ENCODE measurements at regions not wholly inside any gene's neighbourhood (a gene's known extent, or its start where the extent isn't known, plus 50 kb on each side); places are given as distances from the start of the nearest gene placed in this dataset.

DNA sequence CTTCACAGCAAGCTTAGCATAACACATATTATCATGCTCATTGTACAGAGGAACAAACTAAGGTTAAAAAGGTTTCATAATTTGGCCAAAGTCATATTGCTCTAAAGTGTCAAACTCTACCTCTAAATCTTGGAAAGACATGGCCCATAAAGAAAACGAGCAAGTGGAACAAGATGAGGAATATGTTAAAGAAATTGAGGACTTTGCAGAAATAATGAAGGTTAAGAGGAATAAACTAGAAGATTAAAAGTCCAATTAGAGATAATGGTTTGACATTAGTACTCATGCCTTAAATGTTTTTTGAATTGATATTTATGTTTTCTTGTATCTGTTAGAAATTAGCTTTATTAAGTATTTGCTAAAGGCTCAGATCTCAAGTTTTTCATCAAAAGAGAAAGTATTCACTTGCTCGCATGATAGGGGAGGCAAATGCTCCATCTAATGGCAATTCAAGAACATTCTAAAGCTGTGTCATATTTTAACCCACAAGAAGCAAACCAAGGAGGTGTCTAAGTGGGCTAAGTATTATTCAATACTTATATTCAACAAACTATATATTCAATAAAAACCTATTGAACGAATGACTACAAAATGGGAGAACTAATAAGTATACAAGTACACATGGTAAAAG lies 192.9 kb upstream of the SPTLC3 start:
- TF ChIP-seq, protein P1, sequence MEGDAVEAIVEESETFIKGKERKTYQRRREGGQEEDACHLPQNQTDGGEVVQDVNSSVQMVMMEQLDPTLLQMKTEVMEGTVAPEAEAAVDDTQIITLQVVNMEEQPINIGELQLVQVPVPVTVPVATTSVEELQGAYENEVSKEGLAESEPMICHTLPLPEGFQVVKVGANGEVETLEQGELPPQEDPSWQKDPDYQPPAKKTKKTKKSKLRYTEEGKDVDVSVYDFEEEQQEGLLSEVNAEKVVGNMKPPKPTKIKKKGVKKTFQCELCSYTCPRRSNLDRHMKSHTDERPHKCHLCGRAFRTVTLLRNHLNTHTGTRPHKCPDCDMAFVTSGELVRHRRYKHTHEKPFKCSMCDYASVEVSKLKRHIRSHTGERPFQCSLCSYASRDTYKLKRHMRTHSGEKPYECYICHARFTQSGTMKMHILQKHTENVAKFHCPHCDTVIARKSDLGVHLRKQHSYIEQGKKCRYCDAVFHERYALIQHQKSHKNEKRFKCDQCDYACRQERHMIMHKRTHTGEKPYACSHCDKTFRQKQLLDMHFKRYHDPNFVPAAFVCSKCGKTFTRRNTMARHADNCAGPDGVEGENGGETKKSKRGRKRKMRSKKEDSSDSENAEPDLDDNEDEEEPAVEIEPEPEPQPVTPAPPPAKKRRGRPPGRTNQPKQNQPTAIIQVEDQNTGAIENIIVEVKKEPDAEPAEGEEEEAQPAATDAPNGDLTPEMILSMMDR (IDR thresholded peaks at IDR 0.05): no peak
- TF ChIP-seq POLR2A (IDR thresholded peaks at IDR 0.05): no peak
- TF ChIP-seq EP300 (IDR thresholded peaks at IDR 0.05): no peak
